GM10266 (cell line): ENCODE measurements at regions not wholly inside any gene's neighbourhood (a gene's known extent, or its start where the extent isn't known, plus 50 kb on each side); places are given as distances from the start of the nearest gene placed in this dataset.
"Not testable (repeated sequence)": the region's sequence is repeated elsewhere in the genome, so short reads cannot be mapped to it uniquely, and the experiment has no call there.

ENCODE experiments used
- DNase-seq: peaks from one replicate; pipeline ENCODE4 v3.0.0; 2012; ENCODE audit errors: extremely low spot score
- CTCF ChIP-seq: IDR thresholded peaks from 2 replicates; pipeline ENCODE4 v1.5.1; 2012; ENCODE audit warnings: mild to moderate bottlenecking, low read depth; ENCODE audit not compliant: control insufficient read depth, insufficient read depth; ENCODE audit errors: missing control alignments

GRCh38 chr6:150749091-150749670 lies 116.3 kb upstream of the MTHFD1L start:
- TF ChIP-seq CTCF: no peak
- no peak for DNase-seq

- no peak for DNase-seq
- TF ChIP-seq CTCF: no peak
Measured at GRCh38 chr6:150751296-150751695, 114.2 kb upstream of the MTHFD1L start.

GRCh38 chr6:150752409-150752808 lies 113.1 kb upstream of the MTHFD1L start:
- DNase-seq: no peak
- TF ChIP-seq CTCF: no peak

GRCh38 chr6:150753371-150754064 lies 112.0 kb upstream of the MTHFD1L start:
- TF ChIP-seq CTCF: no peak
- DNase-seq: no peak

- no peak for TF ChIP-seq CTCF
- DNase-seq: no peak
Measured at GRCh38 chr6:150755042-150755441, 110.5 kb upstream of the MTHFD1L start.

- DNase-seq: no peak
- no peak for TF ChIP-seq CTCF
Measured at GRCh38 chr6:150755524-150755923, 110.0 kb upstream of the MTHFD1L start.

GRCh38 chr6:150756173-150756572 lies 109.3 kb upstream of the MTHFD1L start:
- TF ChIP-seq CTCF: no peak
- DNase-seq: no peak

- DNase-seq: not testable (repeated sequence)
Measured at GRCh38 chr6:150757807-150758206, 107.7 kb upstream of the MTHFD1L start.
